ENCODE measurements at regions not wholly inside any gene's neighbourhood (a gene's known extent, or its start where the extent isn't known, plus 50 kb on each side); places are given as distances from the start of the nearest gene placed in this dataset.

- intact Hi-C loops (cut with DNase I), result no loop called here
- DNase-seq (ENCODE audit: low spot score), result no peak
Observed at GRCh38 chr2:158732573-158733429, 62.3 kb upstream of the DAPL1 start.

DNA sequence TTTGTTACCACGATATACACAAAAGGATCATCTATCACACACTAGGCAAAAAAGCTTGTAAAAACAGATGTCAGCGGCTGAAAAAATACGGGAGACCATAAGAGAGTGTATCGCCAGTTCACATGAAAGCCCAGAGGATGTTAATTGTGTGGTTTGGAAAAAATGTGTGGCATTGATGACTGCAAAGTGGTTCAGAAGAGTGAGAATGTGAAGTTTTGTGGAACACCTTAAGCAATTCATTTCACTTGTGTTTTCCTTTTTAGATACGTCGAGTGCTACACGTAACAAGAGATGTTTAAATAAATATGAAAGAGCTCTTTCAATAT is 61.7 kb upstream of the DAPL1 start:
- no peak for DNase-seq (ENCODE audit: low spot score)
- intact Hi-C loops (cut with DNase I), result no loop called here

DNA sequence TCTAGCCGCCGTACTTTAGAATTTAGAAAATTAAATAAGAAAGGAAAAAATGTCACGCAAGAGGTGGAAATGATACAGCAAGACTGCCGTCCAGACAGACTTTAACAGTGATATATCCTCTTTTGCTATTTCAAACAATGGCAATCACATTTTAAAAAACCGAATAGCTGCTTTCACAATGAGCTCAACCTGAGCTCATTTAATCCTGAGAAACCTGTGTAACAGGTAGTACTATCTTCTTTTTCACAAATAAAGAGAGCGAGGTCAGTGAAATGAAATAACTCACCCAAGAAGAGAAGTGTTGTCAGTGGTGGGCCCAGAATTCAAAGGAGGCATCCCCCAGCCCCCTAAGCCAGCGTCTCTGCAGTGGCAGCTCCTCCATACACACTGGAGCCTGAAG is 60.7 kb upstream of the DAPL1 start:
- intact Hi-C loops (cut with DNase I), result no loop called here
- no peak for DNase-seq (ENCODE audit: low spot score)

- intact Hi-C loops (cut with DNase I), result no loop called here
- DNase-seq (ENCODE audit: low spot score), result no peak
Observed at GRCh38 chr2:158735822-158736580, 59.1 kb upstream of the DAPL1 start.

DNA sequence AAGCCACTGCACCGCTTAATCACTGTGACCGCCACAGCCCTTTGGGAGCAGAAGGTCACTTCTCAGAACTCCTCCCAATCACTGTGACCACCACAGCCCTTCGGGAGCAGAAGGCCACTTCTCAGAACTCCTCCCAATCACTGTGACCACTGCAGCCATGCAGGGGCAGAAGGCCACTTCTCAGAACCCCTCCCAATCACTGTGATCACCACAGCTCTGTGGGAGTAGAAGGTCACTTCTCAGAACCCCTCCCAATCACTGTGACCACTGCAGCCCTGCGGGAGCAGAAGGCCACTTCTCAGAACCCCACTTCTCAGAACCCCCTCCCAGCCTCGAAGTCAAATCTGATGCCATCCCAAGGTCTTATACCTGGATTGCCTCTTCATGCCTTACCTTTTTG is 56.8 kb upstream of the DAPL1 start:
- DNase-seq (ENCODE audit: low spot score), result no peak
- intact Hi-C loops (cut with DNase I), result no loop called here

DNA sequence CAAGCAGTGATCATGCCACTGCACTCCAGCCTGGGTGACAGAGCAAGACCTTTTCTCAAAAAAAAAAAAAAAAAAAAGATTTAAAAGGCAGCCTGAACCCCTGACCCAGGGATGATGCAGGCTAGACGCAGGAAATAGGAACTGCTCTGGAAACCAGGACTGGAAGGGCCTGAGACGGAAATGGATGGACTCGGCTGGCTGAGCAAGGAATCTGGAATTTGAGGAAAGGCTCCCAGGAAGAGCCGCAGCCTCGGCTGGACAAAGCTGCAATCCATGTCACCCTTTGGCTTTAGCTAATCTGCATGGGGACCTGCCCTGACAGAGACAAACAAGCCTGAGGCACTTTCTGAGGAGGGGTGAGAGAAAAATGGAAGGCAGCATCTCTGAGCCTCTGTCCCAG is 55.0 kb upstream of the DAPL1 start:
- no peak for DNase-seq (ENCODE audit: low spot score)
- intact Hi-C loops (cut with DNase I), result no loop called here

DNA sequence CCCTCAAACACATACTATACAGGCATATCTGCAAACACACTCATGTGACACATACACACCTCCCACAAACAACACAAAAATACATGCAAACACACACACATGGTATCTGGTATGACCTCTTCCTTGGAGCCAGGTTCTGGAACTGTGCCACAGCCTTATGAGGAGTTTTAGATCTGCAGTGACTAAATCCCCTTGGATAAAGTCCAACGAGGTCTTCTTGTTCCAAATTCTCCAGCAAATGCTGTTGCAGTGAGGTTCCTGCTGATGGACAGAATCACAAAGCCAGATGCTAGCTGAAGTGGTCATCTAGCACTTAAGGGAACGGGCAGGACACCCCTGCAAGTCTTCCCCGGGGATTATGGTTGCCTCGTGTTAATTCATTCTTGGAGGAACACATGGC is 54.5 kb upstream of the DAPL1 start:
- intact Hi-C loops (cut with DNase I), result no loop called here
- no peak for DNase-seq (ENCODE audit: low spot score)

DNA sequence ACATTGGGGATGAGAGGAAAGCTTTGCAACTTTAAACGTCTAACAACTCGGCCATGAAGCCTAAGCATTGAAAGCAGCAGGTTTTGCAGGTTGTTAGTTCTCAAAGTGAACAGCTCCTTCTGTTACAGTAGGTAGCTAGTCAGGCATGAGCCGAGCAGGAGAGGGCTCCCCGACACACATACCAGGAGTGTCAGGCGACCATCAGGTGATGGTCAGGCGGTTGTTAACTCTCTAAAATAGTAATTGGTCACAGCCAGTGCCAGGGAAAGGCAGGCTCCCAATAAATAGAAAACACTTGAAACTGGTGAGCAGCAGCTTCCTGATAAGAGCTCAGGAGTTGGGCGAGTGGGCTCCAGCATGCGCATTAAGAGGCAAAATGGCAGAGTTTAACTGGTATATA is 53.5 kb upstream of the DAPL1 start:
- intact Hi-C loops (cut with DNase I), result no loop called here
- DNase-seq (ENCODE audit: low spot score), result no peak

DNA sequence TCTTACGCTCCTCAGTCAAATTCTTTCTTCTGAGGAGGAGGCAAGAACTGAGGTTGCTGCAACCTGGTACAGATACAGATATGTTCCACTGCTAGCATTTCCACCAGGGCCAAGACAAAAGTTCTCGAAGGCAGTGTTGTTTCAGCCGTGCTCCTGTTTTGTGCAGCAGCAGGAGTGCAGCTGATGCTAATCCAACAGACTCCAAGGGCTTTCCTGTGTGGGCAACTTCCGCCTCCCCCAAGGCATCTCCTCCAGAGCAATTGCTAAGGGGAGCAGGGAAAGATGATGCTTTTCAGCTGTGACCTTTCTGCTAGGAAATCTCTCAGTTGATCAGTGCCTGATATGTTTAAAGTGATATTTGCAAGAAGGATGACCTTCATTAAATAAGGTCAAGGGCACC is 52.6 kb upstream of the DAPL1 start:
- intact Hi-C loops (cut with DNase I), result no loop called here
- no peak for DNase-seq (ENCODE audit: low spot score)

DNA sequence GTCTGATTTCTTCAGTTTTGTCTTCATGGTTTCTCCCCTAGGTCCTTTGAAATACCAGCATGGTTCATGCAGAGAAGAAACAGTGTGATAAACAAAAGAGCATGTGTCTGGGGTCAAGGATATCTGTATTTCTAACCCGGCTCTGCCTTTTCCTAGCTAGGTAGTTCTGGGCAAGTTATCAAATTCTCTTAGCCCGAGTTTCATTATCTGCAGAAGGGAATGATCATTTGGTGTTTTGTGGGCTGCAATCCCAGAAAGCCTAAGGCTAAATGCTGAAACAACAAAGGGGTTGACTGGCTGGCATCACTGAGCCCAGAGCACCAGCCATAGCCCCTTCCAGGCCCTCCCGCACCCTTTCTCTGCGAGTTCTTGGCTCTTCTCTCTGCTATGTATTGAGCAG is 51.7 kb upstream of the DAPL1 start:
- intact Hi-C loops (cut with DNase I), result no loop called here
- DNase-seq (ENCODE audit: low spot score), result no peak

GRCh38 chr2:158743879-158744278 is 51.2 kb upstream of the DAPL1 start:
- intact Hi-C loops (cut with DNase I), result no loop called here
- DNase-seq (ENCODE audit: low spot score), result no peak

- intact Hi-C loops (cut with DNase I), result loop anchor here in 1 of 2 donors (5.0 kb wide), 1 partner anchor 723 kb away; no protein-coding TSS in a partner anchor
- no peak for DNase-seq (ENCODE audit: low spot score)
Observed at GRCh38 chr2:158745067-158745865, 49.9 kb upstream of the DAPL1 start.

Data from posterior vena cava (tissue), 2 donors.